Testis (tissue), 2 donors: ENCODE measurements at regions not wholly inside any gene's neighbourhood (a gene's known extent, or its start where the extent isn't known, plus 50 kb on each side); places are given as distances from the start of the nearest gene placed in this dataset.

ENCODE experiments used
- POLR2A ChIP-seq: fragments of 450-650 bp; IDR thresholded peaks from one replicate; pipeline ENCODE4 v1.6.1; 2017; ENCODE audit warnings: antibody characterized with exemption, mild to moderate bottlenecking, moderate library complexity
- TF ChIP-seq, protein P1 (sequence below), 3 experiments: fragments of 450-650 bp in 2 of 3; fragments of 200-600 bp in 1 of 3; sonication (generic) in 1 of 3; IDR thresholded peaks; one replicate each; pipeline ENCODE4 v1.5.1; 2016 to 2019; ENCODE audit warnings: antibody characterized with exemption in 3 of 3, mild to moderate bottlenecking in 2 of 3, moderate library complexity in 1 of 3

DNA sequence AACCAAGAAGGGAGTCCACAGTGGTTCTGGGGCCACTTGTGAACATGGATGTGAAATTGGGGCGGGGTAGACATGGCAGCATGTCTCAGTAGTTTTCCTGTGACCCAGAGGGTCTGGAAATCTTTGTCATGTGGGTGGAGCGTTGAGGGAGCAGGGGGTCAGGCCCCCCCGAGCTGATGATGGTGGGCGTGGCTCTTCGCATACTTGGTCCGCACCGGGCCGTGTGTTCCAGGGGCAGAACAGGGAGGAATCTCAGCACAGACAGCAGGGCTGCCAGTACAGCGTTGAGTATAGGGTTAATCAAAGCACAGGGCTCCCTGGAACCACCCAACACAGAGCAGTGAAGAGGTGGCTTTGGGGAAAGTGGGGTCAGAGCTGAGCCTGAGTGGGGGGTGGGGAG, 267.5 kb downstream of the SEC14L1 start:
- TF ChIP-seq, protein P1, sequence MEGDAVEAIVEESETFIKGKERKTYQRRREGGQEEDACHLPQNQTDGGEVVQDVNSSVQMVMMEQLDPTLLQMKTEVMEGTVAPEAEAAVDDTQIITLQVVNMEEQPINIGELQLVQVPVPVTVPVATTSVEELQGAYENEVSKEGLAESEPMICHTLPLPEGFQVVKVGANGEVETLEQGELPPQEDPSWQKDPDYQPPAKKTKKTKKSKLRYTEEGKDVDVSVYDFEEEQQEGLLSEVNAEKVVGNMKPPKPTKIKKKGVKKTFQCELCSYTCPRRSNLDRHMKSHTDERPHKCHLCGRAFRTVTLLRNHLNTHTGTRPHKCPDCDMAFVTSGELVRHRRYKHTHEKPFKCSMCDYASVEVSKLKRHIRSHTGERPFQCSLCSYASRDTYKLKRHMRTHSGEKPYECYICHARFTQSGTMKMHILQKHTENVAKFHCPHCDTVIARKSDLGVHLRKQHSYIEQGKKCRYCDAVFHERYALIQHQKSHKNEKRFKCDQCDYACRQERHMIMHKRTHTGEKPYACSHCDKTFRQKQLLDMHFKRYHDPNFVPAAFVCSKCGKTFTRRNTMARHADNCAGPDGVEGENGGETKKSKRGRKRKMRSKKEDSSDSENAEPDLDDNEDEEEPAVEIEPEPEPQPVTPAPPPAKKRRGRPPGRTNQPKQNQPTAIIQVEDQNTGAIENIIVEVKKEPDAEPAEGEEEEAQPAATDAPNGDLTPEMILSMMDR (IDR thresholded peaks at IDR 0.05): no peak
- no peak for TF ChIP-seq POLR2A
